GM23248 (cell line): ENCODE measurements at regions not wholly inside any gene's neighbourhood (a gene's known extent, or its start where the extent isn't known, plus 50 kb on each side); places are given as distances from the start of the nearest gene placed in this dataset.
A peak's percentile ranks its signal among the peaks of the same experiment; 100 is the strongest.

ENCODE experiments used
- DNase-seq: peaks from one replicate; pipeline ENCODE4 v3.0.0-alpha.2; 2015
- H2AFZ ChIP-seq: fragments of 200-600 bp; sonication (generic); 2 replicates; pipeline ENCODE4 v1.6.1; 2016; ENCODE audit warnings: antibody characterized with exemption
- H3F3A ChIP-seq: fragments of 200-600 bp; sonication (generic); 2 replicates; pipeline ENCODE4 v1.6.1; 2016; ENCODE audit warnings: mild to moderate bottlenecking, antibody characterized with exemption, mixed run types; ENCODE audit not compliant: insufficient read depth
- H3K27ac ChIP-seq: fragments of 200-600 bp; sonication (generic); 2 replicates; pipeline ENCODE4 v1.5.1; 2016; ENCODE audit warnings: mild to moderate bottlenecking
- H3K27me3 ChIP-seq: fragments of 200-600 bp; sonication (generic); replicated peaks from 2 replicates; pipeline ENCODE4 v1.6.1; 2016; ENCODE audit warnings: mild to moderate bottlenecking; ENCODE audit not compliant: insufficient read depth
- H3K36me3 ChIP-seq: fragments of 200-600 bp; sonication (generic); 2 replicates; pipeline ENCODE4 v1.6.1; 2016; ENCODE audit warnings: low read depth, mild to moderate bottlenecking
- H3K4me1 ChIP-seq: fragments of 200-600 bp; sonication (generic); 2 replicates; pipeline ENCODE4 v1.6.1; 2016; ENCODE audit warnings: mild to moderate bottlenecking; ENCODE audit not compliant: insufficient read depth
- H3K4me2 ChIP-seq: fragments of 200-600 bp; sonication (generic); one replicate; pipeline ENCODE4 v1.6.1; 2016; ENCODE audit warnings: mild to moderate bottlenecking; ENCODE audit not compliant: unreplicated experiment
- H3K4me3 ChIP-seq: fragments of 200-600 bp; sonication (generic); 2 replicates; pipeline ENCODE4 v1.5.1; 2016; ENCODE audit warnings: mild to moderate bottlenecking
- H3K79me2 ChIP-seq: fragments of 200-600 bp; sonication (generic); 2 replicates; pipeline ENCODE4 v1.6.1; 2016; ENCODE audit warnings: mild to moderate bottlenecking; ENCODE audit not compliant: insufficient read depth
- H3K9ac ChIP-seq: fragments of 200-600 bp; sonication (generic); 2 replicates; pipeline ENCODE4 v1.6.1; 2016; ENCODE audit warnings: mild to moderate bottlenecking
- H3K9me2 ChIP-seq: fragments of 200-600 bp; sonication (generic); 2 replicates; pipeline ENCODE4 v1.6.1; 2016; ENCODE audit warnings: mixed run types, mild to moderate bottlenecking, moderate library complexity; ENCODE audit not compliant: insufficient read depth
- H3K9me3 ChIP-seq: fragments of 200-600 bp; sonication (generic); one replicate; pipeline ENCODE4 v1.6.1; 2017; ENCODE audit warnings: low read depth
- H4K20me1 ChIP-seq: fragments of 200-600 bp; sonication (generic); 2 replicates; pipeline ENCODE4 v1.6.0; 2016; ENCODE audit not compliant: insufficient read depth
- EZH2 ChIP-seq: fragments of 200-600 bp; sonication (generic); IDR thresholded peaks from 2 replicates; pipeline ENCODE4 v1.6.1; 2018; ENCODE audit warnings: antibody characterized with exemption, mild to moderate bottlenecking; ENCODE audit not compliant: insufficient read depth, poor library complexity, severe bottlenecking
- EZH2phosphoT487 ChIP-seq: fragments of 200-600 bp; sonication (generic); IDR thresholded peaks from 2 replicates; pipeline ENCODE4 v1.6.1; 2018; ENCODE audit warnings: antibody characterized with exemption, moderate library complexity, mild to moderate bottlenecking, low read depth; ENCODE audit not compliant: insufficient read depth
- WGBS, 2 experiments: methylation state at CpG; one replicate each; pipeline ENCODE4 v1.1.6; 2015 to 2017; ENCODE audit warnings: low lambda C conversion rate in 2 of 2, low coverage in 1 of 2; ENCODE audit errors: missing lambda C conversion rate in 2 of 2; 5-methylcytosine and 5-hydroxymethylcytosine counted together
- in situ Hi-C: fragments of 300-500 bp; cut with MboI; formaldehyde crosslinking; loops from 2 replicates; pipeline ENCODE4 v1.15.0; 2020

- Histone ChIP-seq H3K9ac (no peak overlapping the region), H3K9me2 (no peaks in the 10 kb centered on the region), H3K4me1 (no peaks in the 10 kb centered on the region), H3K27me3 (no peaks in the 10 kb centered on the region), H3F3A (no peaks in the 10 kb centered on the region), H3K4me2 (no peak overlapping the region), H3K79me2 (no peaks in the 10 kb centered on the region), H4K20me1 (no peaks in the 10 kb centered on the region), H3K4me3 (no peak overlapping the region), H3K27ac (no peak overlapping the region), H3K36me3 (no peaks in the 10 kb centered on the region), H2AFZ (no peak overlapping the region), H3K9me3 (no peaks in the 10 kb centered on the region)
- no peak for DNase-seq
- TF ChIP-seq EZH2 (no peak), EZH2phosphoT487 (no peak)
- in situ Hi-C loops, result no loop called here
- 47 to 56% methylated on average over 1 of the region's 1 CpG for WGBS, 2 experiments
Measured at GRCh38 chr11:81916451-81916850, 817.2 kb downstream of the FAM181B start.

- H3K4me3 ChIP-seq, result no peak overlapping the region
- no peaks in the 10 kb centered on the region for H3K9me3 ChIP-seq
- no peak overlapping the region for H3K9ac ChIP-seq
- H3K4me1 ChIP-seq, result no peaks in the 10 kb centered on the region
- TF ChIP-seq EZH2 (no peak), EZH2phosphoT487 (no peak)
- no peak overlapping the region for H3K4me2 ChIP-seq
- no peaks in the 10 kb centered on the region for H3K9me2 ChIP-seq
- H3F3A ChIP-seq, result no peaks in the 10 kb centered on the region
- no peaks in the 10 kb centered on the region for H3K79me2 ChIP-seq
- no peak for DNase-seq
- in situ Hi-C loops, result no loop called here
- H4K20me1 ChIP-seq, result no peaks in the 10 kb centered on the region
- no peaks in the 10 kb centered on the region for H3K36me3 ChIP-seq
- no peak overlapping the region for H2AFZ ChIP-seq
- H3K27me3 ChIP-seq, result no peaks in the 10 kb centered on the region
- H3K27ac ChIP-seq, result no peak overlapping the region
Measured at GRCh38 chr11:81915045-81915444, 818.6 kb downstream of the FAM181B start.

- Histone ChIP-seq H4K20me1 (no peaks in the 10 kb centered on the region), H3K4me3 (no peak overlapping the region), H3K4me1 (no peaks in the 10 kb centered on the region), H3K4me2 (no peak overlapping the region), H3K9me2 (no peaks in the 10 kb centered on the region), H3K27ac (no peak overlapping the region), H3K9ac (no peak overlapping the region), H3K9me3 (no peaks in the 10 kb centered on the region), H3F3A (no peaks in the 10 kb centered on the region), H2AFZ (no peak overlapping the region), H3K27me3 (no peaks in the 10 kb centered on the region), H3K36me3 (no peaks in the 10 kb centered on the region), H3K79me2 (no peaks in the 10 kb centered on the region)
- no peak for TF ChIP-seq EZH2
- TF ChIP-seq EZH2phosphoT487, result no peak
- DNase-seq, result no peak
- in situ Hi-C loops, result no loop called here
- WGBS, 2 experiments, result 40 to 55% methylated on average over 1 of the region's 1 CpG
Measured at GRCh38 chr11:81913793-81914192, 819.9 kb downstream of the FAM181B start.

GRCh38 chr11:81907996-81908395 lies 825.7 kb downstream of the FAM181B start:
- Histone ChIP-seq H3K4me1 (no peaks in the 10 kb centered on the region), H3K27ac (no peak overlapping the region), H3K9me3 (no peaks in the 10 kb centered on the region), H4K20me1 (no peaks in the 10 kb centered on the region), H3K9me2 (no peaks in the 10 kb centered on the region), H3K9ac (no peak overlapping the region), H3F3A (no peaks in the 10 kb centered on the region), H3K27me3 (no peaks in the 10 kb centered on the region), H3K4me2 (no peak overlapping the region), H3K36me3 (no peaks in the 10 kb centered on the region), H2AFZ (no peak overlapping the region), H3K79me2 (no peaks in the 10 kb centered on the region), H3K4me3 (no peak overlapping the region)
- 5 to 14% methylated on average over 2 of the region's 2 CpGs for WGBS, 2 experiments
- peak; percentile 21 for DNase-seq
- in situ Hi-C loops, result no loop called here
- no peak for TF ChIP-seq EZH2phosphoT487
- no peak for TF ChIP-seq EZH2

GRCh38 chr11:81899156-81899555 lies 834.5 kb downstream of the FAM181B start:
- 60 to 63% methylated on average over 1 of the region's 1 CpG for WGBS, 2 experiments

More at GRCh38 chr11:81899156-81899555, 834.5 kb downstream of the FAM181B start:
- in situ Hi-C loops, result no loop called here
- H3K9ac ChIP-seq, result no peak overlapping the region
- no peaks in the 10 kb centered on the region for H3K27me3 ChIP-seq
- no peaks in the 10 kb centered on the region for H3K36me3 ChIP-seq
- H3K4me1 ChIP-seq, result no peaks in the 10 kb centered on the region
- no peak overlapping the region for H3K4me3 ChIP-seq
- no peak overlapping the region for H3K4me2 ChIP-seq
- no peaks in the 10 kb centered on the region for H3F3A ChIP-seq
- TF ChIP-seq EZH2, result no peak
- TF ChIP-seq EZH2phosphoT487, result no peak
- H3K27ac ChIP-seq, result no peak overlapping the region
- H3K9me3 ChIP-seq, result no peaks in the 10 kb centered on the region
- no peaks in the 10 kb centered on the region for H3K79me2 ChIP-seq
- no peak for DNase-seq
- no peaks in the 10 kb centered on the region for H3K9me2 ChIP-seq
- H2AFZ ChIP-seq, result no peak overlapping the region
- no peaks in the 10 kb centered on the region for H4K20me1 ChIP-seq
